Left ventricle myocardium inferior (tissue), 1 donor: ENCODE measurements at regions not wholly inside any gene's neighbourhood (a gene's known extent, or its start where the extent isn't known, plus 50 kb on each side); places are given as distances from the start of the nearest gene placed in this dataset.

Experiments
- DNase-seq: peaks from one replicate; pipeline ENCODE4 v3.0.0-alpha.2; 2020
- H3K27ac ChIP-seq: fragments of 200-600 bp; replicated peaks from 2 replicates; pipeline ENCODE4 v1.8.0; 2021
- H3K27me3 ChIP-seq: fragments of 200-600 bp; 2 replicates; pipeline ENCODE4 v1.8.0; 2021; ENCODE audit warnings: low read depth
- H3K36me3 ChIP-seq: fragments of 200-600 bp; 2 replicates; pipeline ENCODE4 v1.8.0; 2021
- H3K4me1 ChIP-seq: fragments of 200-600 bp; 2 replicates; pipeline ENCODE4 v1.8.0; 2021
- H3K4me3 ChIP-seq: fragments of 200-600 bp; 2 replicates; pipeline ENCODE4 v1.8.0; 2021; ENCODE audit warnings: mild to moderate bottlenecking, moderate library complexity
- H3K9me3 ChIP-seq: fragments of 200-600 bp; replicated peaks from 2 replicates; pipeline ENCODE4 v1.8.0; 2021
- CTCF ChIP-seq: fragments of 200-600 bp; IDR thresholded peaks from 2 replicates; pipeline ENCODE4 v1.8.0; 2021; ENCODE audit warnings: antibody characterized with exemption, mild to moderate bottlenecking, borderline replicate concordance
- intact Hi-C: fragments of 100-400 bp; cut with micrococcal nuclease; formaldehyde crosslinking; loops from one replicate; pipeline ENCODE4 v1.11.0; 2022
- donor health status: DM: no; HTN: yes; CAD: no; lungs with severe emphysema.

GRCh38 chr11:100622404-100622803, 64.7 kb upstream of the ARHGAP42 start:
- H3K27me3 ChIP-seq, result no peaks in the 10 kb centered on the region
- no peak overlapping the region for H3K27ac ChIP-seq
- H3K9me3 ChIP-seq, result peaks cover 32% of the 10 kb centered on the region
- no peaks in the 10 kb centered on the region for H3K36me3 ChIP-seq
- DNase-seq, result no peak
- intact Hi-C loops, result no loop called here
- no peak overlapping the region for H3K4me3 ChIP-seq
- no peak for TF ChIP-seq CTCF
- H3K4me1 ChIP-seq, result peaks cover 13% of the 10 kb centered on the region

- H3K9me3 ChIP-seq, result peaks cover 32% of the 10 kb centered on the region
- DNase-seq, result no peak
- H3K4me1 ChIP-seq, result peaks cover 6% of the 10 kb centered on the region
- no peaks in the 10 kb centered on the region for H3K27me3 ChIP-seq
- no peak for TF ChIP-seq CTCF
- H3K4me3 ChIP-seq, result no peak overlapping the region
- no peaks in the 10 kb centered on the region for H3K36me3 ChIP-seq
- intact Hi-C loops, result no loop called here
- no peak overlapping the region for H3K27ac ChIP-seq
These were observed 62.7 kb upstream of the ARHGAP42 start for GRCh38 chr11:100624346-100624745.

- no peaks in the 10 kb centered on the region for H3K4me1 ChIP-seq
- H3K9me3 ChIP-seq, result peaks cover 32% of the 10 kb centered on the region
These were observed 62.0 kb upstream of the ARHGAP42 start for GRCh38 chr11:100625041-100625440.

GRCh38 chr11:100629671-100630070, 57.4 kb upstream of the ARHGAP42 start:
- Histone ChIP-seq H3K36me3 (no peaks in the 10 kb centered on the region), H3K27ac (no peak overlapping the region), H3K9me3 (no peaks in the 10 kb centered on the region), H3K4me3 (no peak overlapping the region), H3K27me3 (no peaks in the 10 kb centered on the region), H3K4me1 (peaks cover 39% of the 10 kb centered on the region)
- peak; percentile 34 for TF ChIP-seq CTCF
- intact Hi-C loops, result no loop called here
- DNase-seq, result no peak

More at GRCh38 chr11:100625041-100625440, 62.0 kb upstream of the ARHGAP42 start:
- no peak overlapping the region for H3K27ac ChIP-seq
- H3K27me3 ChIP-seq, result no peaks in the 10 kb centered on the region
- H3K4me3 ChIP-seq, result no peak overlapping the region
- no peak for TF ChIP-seq CTCF
- intact Hi-C loops, result no loop called here
- no peaks in the 10 kb centered on the region for H3K36me3 ChIP-seq
- no peak for DNase-seq

- peak overlapping the region; percentile 82 for H3K27ac ChIP-seq
These were observed 56.2 kb upstream of the ARHGAP42 start for GRCh38 chr11:100630898-100631297.

More at GRCh38 chr11:100630898-100631297, 56.2 kb upstream of the ARHGAP42 start:
- no peak for DNase-seq
- no peaks in the 10 kb centered on the region for H3K9me3 ChIP-seq
- H3K4me3 ChIP-seq, result no peak overlapping the region
- peaks cover 44% of the 10 kb centered on the region for H3K4me1 ChIP-seq
- intact Hi-C loops, result no loop called here
- no peak for TF ChIP-seq CTCF
- H3K27me3 ChIP-seq, result no peaks in the 10 kb centered on the region
- H3K36me3 ChIP-seq, result no peaks in the 10 kb centered on the region
